ENCODE measurements at regions not wholly inside any gene's neighbourhood (a gene's known extent, or its start where the extent isn't known, plus 50 kb on each side); places are given as distances from the start of the nearest gene placed in this dataset.
A peak's percentile ranks its signal among the peaks of the same experiment; 100 is the strongest.
"Not testable (repeated sequence)": the region's sequence is repeated elsewhere in the genome, so short reads cannot be mapped to it uniquely, and the experiment has no call there.

GRCh38 chr2:131309833-131310232 lies 54.1 kb downstream of the RAB6D start:
- 73 to 74% methylated on average over 3 of the region's 3 CpGs for WGBS, 2 donors
- not testable (repeated sequence) for ATAC-seq (ENCODE audit: low FRiP score in 2 of 2); H3K9me3 ChIP-seq

GRCh38 chr2:131300153-131300552 lies 63.8 kb downstream of the RAB6D start:
- not testable (repeated sequence) for H3K36me3 ChIP-seq, H3K4me3 ChIP-seq, H3K27me3 ChIP-seq, H3K27ac ChIP-seq, H3K4me1 ChIP-seq, H3K9me3 ChIP-seq
- ATAC-seq (ENCODE audit: low FRiP score in 2 of 2) (peak; percentile 24 to 66), DNase-seq (peak in 1 of 2 donors; percentile 79)
- WGBS, 2 donors = 44 to 47% methylated on average over 17 to 34 of the region's 34 CpGs

More at GRCh38 chr2:131309833-131310232, 54.1 kb downstream of the RAB6D start:
- H3K27ac ChIP-seq, H3K4me1 ChIP-seq, H3K4me3 ChIP-seq, DNase-seq, H3K27me3 ChIP-seq, H3K36me3 ChIP-seq: not testable (repeated sequence)

GRCh38 chr2:131277857-131278256 lies 68.5 kb downstream of the POTEE start:
- H3K36me3 ChIP-seq; H3K27ac ChIP-seq; DNase-seq; H3K27me3 ChIP-seq; ATAC-seq (ENCODE audit: low FRiP score in 2 of 2); H3K4me1 ChIP-seq; H3K9me3 ChIP-seq; H3K4me3 ChIP-seq: not testable (repeated sequence)
- WGBS, 2 donors = 80 to 87% methylated on average over 3 to 8 of the region's 8 CpGs

- not testable (repeated sequence) for H3K36me3 ChIP-seq; ATAC-seq (ENCODE audit: low FRiP score in 2 of 2); H3K27me3 ChIP-seq; H3K9me3 ChIP-seq; H3K4me1 ChIP-seq; H3K4me3 ChIP-seq; DNase-seq; H3K27ac ChIP-seq
- WGBS, 2 donors = 71 to 87% methylated on average over 5 to 11 of the region's 11 CpGs
Measured at GRCh38 chr2:131277289-131277688, 68.0 kb downstream of the POTEE start.

- H3K4me1 ChIP-seq; DNase-seq; H3K27me3 ChIP-seq; ATAC-seq (ENCODE audit: low FRiP score in 2 of 2); H3K4me3 ChIP-seq; H3K27ac ChIP-seq; H3K9me3 ChIP-seq; H3K36me3 ChIP-seq: not testable (repeated sequence)
- 83 to 94% methylated on average over 1 to 8 of the region's 8 CpGs for WGBS, 2 donors
Measured at GRCh38 chr2:131272019-131272418, 62.7 kb downstream of the POTEE start.

- not testable (repeated sequence) for H3K27ac ChIP-seq; ATAC-seq (ENCODE audit: low FRiP score in 2 of 2); H3K9me3 ChIP-seq; H3K27me3 ChIP-seq; H3K4me3 ChIP-seq; H3K36me3 ChIP-seq; H3K4me1 ChIP-seq
- 87% methylated on average over 6 of the region's 20 CpGs; no CpG with 5 or more reads in 1 of the 2 donors for WGBS, 2 donors
- DNase-seq = peak in 1 of 2 donors; percentile 71
Measured at GRCh38 chr2:131264034-131264433, 54.7 kb downstream of the POTEE start.

All from upper lobe of left lung (tissue), 6 donors.